Prostate gland (tissue), 2 donors: ENCODE measurements at regions not wholly inside any gene's neighbourhood (a gene's known extent, or its start where the extent isn't known, plus 50 kb on each side); places are given as distances from the start of the nearest gene placed in this dataset.
A peak's percentile ranks its signal among the peaks of the same experiment; 100 is the strongest.

Source experiments
- DNase-seq: peaks from one replicate; pipeline ENCODE4 v3.0.0-alpha.2; 2019; ENCODE audit warnings: low spot score
- H3K27ac ChIP-seq, 2 donors: fragments of 200-600 bp; sonication (generic); 2 replicates each; pipeline ENCODE4 v1.5.1; 2017 to 2019
- H3K27me3 ChIP-seq: fragments of 200-600 bp; sonication (generic); replicated peaks from 2 replicates; pipeline ENCODE4 v1.5.1; 2019; ENCODE audit not compliant: insufficient read depth
- H3K36me3 ChIP-seq, 2 donors: fragments of 200-600 bp; sonication (generic); 1 replicate in 1 of 2; 2 replicates in 1 of 2; pipeline versions ENCODE4 v1.5.1 to v1.8.1; 2017 to 2019
- H3K4me1 ChIP-seq: fragments of 200-600 bp; sonication (generic); replicated peaks from 2 replicates; pipeline ENCODE4 v1.5.1; 2019
- H3K4me3 ChIP-seq, 2 donors: fragments of 200-600 bp; sonication (generic); 2 replicates each; pipeline ENCODE4 v1.5.1; 2017 to 2019
- H3K9me3 ChIP-seq: fragments of 200-600 bp; sonication (generic); 2 replicates; pipeline ENCODE4 v1.5.1; 2017
- POLR2A ChIP-seq: fragments of 450-650 bp; IDR thresholded peaks from one replicate; pipeline ENCODE4 v1.6.1; 2016; ENCODE audit warnings: antibody characterized with exemption, mild to moderate bottlenecking
- POLR2AphosphoS5 ChIP-seq: sonication (generic); formaldehyde crosslinking; IDR thresholded peaks from one replicate; pipeline ENCODE4 v1.6.1; 2017; ENCODE audit warnings: antibody characterized with exemption
- WGBS: methylation state at CpG from one replicate; pipeline ENCODE4 v1.1.5; 2018; 5-methylcytosine and 5-hydroxymethylcytosine counted together
- intact Hi-C: fragments of 100-400 bp; cut with DNase I; formaldehyde crosslinking; loops from one replicate; pipeline ENCODE4 v1.14.2; 2022
- TF ChIP-seq, protein P1 (sequence below), 4 experiments: fragments of 200-600 bp in 2 of 4; fragments of 450-650 bp in 2 of 4; sonication (generic) in 2 of 4; IDR thresholded peaks; 1 replicate in 3 of 4; 2 replicates in 1 of 4; pipeline ENCODE4 v1.5.1; 2016 to 2019; ENCODE audit warnings: antibody characterized with exemption in 4 of 4, mild to moderate bottlenecking in 2 of 4, moderate library complexity in 2 of 4

DNA sequence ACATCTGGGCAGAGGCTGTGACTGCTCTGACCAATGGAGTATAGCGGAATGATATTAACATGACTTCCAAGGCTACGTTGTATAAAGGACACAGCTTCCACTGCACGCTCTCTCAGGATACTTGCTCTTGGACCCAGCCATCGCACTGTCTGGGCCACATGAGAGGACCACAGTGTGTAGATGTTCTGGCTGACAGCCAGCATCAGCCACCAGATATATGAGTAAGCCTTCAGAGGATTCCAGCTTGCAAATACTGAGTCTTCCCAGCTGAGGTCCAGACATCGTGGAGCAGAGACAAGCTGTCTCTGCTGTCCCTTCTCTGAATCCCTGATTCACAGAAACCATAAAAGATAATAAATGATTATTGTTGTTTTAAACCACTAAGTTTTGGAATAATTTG is 146.8 kb upstream of the USP9X start:
- intact Hi-C loops = no loop called here
- TF ChIP-seq POLR2A (no peak), POLR2AphosphoS5 (no peak)
- TF ChIP-seq, protein P1, sequence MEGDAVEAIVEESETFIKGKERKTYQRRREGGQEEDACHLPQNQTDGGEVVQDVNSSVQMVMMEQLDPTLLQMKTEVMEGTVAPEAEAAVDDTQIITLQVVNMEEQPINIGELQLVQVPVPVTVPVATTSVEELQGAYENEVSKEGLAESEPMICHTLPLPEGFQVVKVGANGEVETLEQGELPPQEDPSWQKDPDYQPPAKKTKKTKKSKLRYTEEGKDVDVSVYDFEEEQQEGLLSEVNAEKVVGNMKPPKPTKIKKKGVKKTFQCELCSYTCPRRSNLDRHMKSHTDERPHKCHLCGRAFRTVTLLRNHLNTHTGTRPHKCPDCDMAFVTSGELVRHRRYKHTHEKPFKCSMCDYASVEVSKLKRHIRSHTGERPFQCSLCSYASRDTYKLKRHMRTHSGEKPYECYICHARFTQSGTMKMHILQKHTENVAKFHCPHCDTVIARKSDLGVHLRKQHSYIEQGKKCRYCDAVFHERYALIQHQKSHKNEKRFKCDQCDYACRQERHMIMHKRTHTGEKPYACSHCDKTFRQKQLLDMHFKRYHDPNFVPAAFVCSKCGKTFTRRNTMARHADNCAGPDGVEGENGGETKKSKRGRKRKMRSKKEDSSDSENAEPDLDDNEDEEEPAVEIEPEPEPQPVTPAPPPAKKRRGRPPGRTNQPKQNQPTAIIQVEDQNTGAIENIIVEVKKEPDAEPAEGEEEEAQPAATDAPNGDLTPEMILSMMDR (IDR thresholded peaks at IDR 0.05) = no peak
- H3K27ac ChIP-seq = no peak overlapping the region
- no peaks in the 10 kb centered on the region for H3K36me3 ChIP-seq
- H3K4me1 ChIP-seq = no peaks in the 10 kb centered on the region
- DNase-seq = no peak
- H3K9me3 ChIP-seq = no peaks in the 10 kb centered on the region
- H3K4me3 ChIP-seq = no peak overlapping the region
- WGBS = 82% methylated on average over 4 of the region's 5 CpGs
- H3K27me3 ChIP-seq = no peaks in the 10 kb centered on the region

DNA sequence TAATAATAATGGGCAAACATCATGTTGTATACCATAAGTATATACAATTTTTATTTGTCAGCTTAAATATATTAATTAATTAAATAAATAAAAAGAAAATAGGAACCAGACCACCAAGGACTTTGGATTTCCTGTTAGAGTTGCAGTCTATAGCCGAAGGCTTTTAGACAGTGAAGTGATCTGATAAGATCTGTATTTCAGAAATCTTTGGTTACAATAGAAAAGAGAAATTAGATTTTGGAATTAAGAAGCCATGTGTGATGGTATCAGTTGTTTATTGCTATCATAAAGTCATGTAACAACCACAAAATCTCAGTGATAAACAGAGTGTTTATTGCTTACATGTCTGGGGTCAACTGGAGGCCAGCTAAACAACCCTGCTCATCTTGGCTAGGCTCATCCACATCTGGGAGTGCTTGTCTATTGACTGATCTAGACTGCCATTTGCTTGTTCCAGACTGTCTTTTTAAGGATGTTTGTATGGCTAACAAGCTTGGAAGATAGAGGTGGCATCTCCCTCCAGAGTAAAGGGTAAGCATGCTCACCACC is 142.1 kb upstream of the USP9X start:
- intact Hi-C loops = no loop called here
- no peaks in the 10 kb centered on the region for H3K36me3 ChIP-seq
- no peaks in the 10 kb centered on the region for H3K9me3 ChIP-seq
- no peaks in the 10 kb centered on the region for H3K4me1 ChIP-seq
- WGBS = 61% methylated on average over 1 of the region's 1 CpG
- H3K27ac ChIP-seq = no peak overlapping the region
- TF ChIP-seq, protein P1 (IDR thresholded peaks at IDR 0.05) = no peak
- no peak for TF ChIP-seq POLR2A
- no peak for TF ChIP-seq POLR2AphosphoS5
- no peak overlapping the region for H3K4me3 ChIP-seq
- H3K27me3 ChIP-seq = no peaks in the 10 kb centered on the region
- DNase-seq = no peak

GRCh38 chrX:40945361-40945713 is 139.9 kb upstream of the USP9X start:
- intact Hi-C loops = no loop called here
- Histone ChIP-seq H3K36me3 (no peaks in the 10 kb centered on the region), H3K9me3 (no peaks in the 10 kb centered on the region), H3K4me3 (no peak overlapping the region), H3K4me1 (no peaks in the 10 kb centered on the region), H3K27ac (no peak overlapping the region), H3K27me3 (no peaks in the 10 kb centered on the region)
- 4% methylated on average over 5 of the region's 5 CpGs for WGBS
- DNase-seq = peak; percentile 5
- TF ChIP-seq POLR2AphosphoS5 (peak; percentile 30), POLR2A (no peak)
- TF ChIP-seq, protein P1 (IDR thresholded peaks at IDR 0.05) = no peak

DNA sequence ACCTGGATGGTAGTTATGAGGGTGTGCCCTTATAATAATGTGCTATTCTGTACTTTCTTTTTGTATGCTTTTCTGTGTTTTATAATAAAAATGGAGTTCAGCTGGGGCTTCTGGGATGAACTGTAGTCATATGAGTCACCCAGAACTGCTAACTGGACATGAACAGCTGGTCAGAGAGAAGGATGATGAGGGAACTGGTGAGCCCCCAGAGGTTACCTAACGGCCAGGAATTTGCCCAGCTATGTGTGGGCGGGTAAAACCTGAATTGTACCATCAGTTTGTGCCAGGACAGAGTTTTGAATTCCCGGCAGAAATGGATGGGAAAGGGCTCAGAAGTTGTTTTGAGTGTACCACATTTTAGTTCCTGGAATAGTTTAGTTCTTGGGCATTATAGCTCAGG is 138.0 kb upstream of the USP9X start:
- Histone ChIP-seq H3K4me3 (no peak overlapping the region), H3K27ac (no peak overlapping the region), H3K4me1 (no peaks in the 10 kb centered on the region), H3K36me3 (no peaks in the 10 kb centered on the region), H3K27me3 (no peaks in the 10 kb centered on the region), H3K9me3 (no peaks in the 10 kb centered on the region)
- intact Hi-C loops = no loop called here
- DNase-seq = no peak
- TF ChIP-seq POLR2AphosphoS5 = no peak
- TF ChIP-seq, protein P1 (IDR thresholded peaks at IDR 0.05) = no peak
- TF ChIP-seq POLR2A = no peak
- WGBS = 51% methylated on average over 3 of the region's 3 CpGs

DNA sequence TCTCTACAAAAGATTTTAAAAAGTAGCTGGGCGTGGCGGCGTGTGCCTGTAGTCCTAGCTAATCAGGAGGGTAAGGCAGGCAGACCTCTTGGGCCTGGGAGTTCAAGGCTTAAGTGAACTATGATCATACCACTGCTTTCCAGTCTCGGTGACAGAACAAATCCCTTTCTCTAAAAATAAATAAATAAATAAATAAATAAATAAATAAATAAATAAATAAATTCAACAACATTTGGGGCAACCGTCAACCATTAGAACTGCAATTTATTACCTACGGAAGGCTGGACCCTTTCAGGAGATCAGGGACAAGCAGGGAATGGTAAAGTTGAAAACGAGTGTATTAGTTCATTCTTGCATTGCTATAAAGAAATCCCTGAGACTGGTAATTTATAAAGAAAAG is 136.2 kb upstream of the USP9X start:
- no peak overlapping the region for H3K27ac ChIP-seq
- no peaks in the 10 kb centered on the region for H3K4me1 ChIP-seq
- H3K36me3 ChIP-seq = no peaks in the 10 kb centered on the region
- no peak overlapping the region for H3K4me3 ChIP-seq
- DNase-seq = no peak
- intact Hi-C loops = no loop called here
- no peaks in the 10 kb centered on the region for H3K9me3 ChIP-seq
- TF ChIP-seq POLR2AphosphoS5 (no peak), POLR2A (no peak)
- TF ChIP-seq, protein P1 (IDR thresholded peaks at IDR 0.05) = no peak
- WGBS = 82% methylated on average over 7 of the region's 7 CpGs
- no peaks in the 10 kb centered on the region for H3K27me3 ChIP-seq
